Esophagus muscularis mucosa (tissue), 4 donors: ENCODE measurements at regions not wholly inside any gene's neighbourhood (a gene's known extent, or its start where the extent isn't known, plus 50 kb on each side); places are given as distances from the start of the nearest gene placed in this dataset.

Source experiments
- CTCF ChIP-seq, 3 experiments: fragments of 200-600 bp in 2 of 3; fragments of 450-650 bp in 1 of 3; sonication (generic) in 2 of 3; IDR thresholded peaks; one replicate each; pipeline ENCODE4 v1.5.1; 2017 to 2019; ENCODE audit warnings: antibody characterized with exemption in 3 of 3, mild to moderate bottlenecking in 2 of 3, moderate library complexity in 1 of 3
- EP300 ChIP-seq: sonication (generic); formaldehyde crosslinking; IDR thresholded peaks from one replicate; pipeline ENCODE4 v1.6.1; 2017; ENCODE audit warnings: antibody characterized with exemption
- POLR2AphosphoS5 ChIP-seq, 2 donors: sonication (generic); formaldehyde crosslinking; IDR thresholded peaks; one replicate each; pipeline ENCODE4 v1.6.1; 2017; ENCODE audit warnings: antibody characterized with exemption in 2 of 2

- TF ChIP-seq CTCF (IDR thresholded peaks at IDR 0.05) (no peak), EP300 (no peak), POLR2AphosphoS5 (IDR thresholded peaks at IDR 0.05) (no peak)
Measured at GRCh38 chr15:93779341-93779740, 452.0 kb upstream of the MCTP2 start.
